Fibroblast of pulmonary artery (primary cell): ENCODE measurements at regions not wholly inside any gene's neighbourhood (a gene's known extent, or its start where the extent isn't known, plus 50 kb on each side); places are given as distances from the start of the nearest gene placed in this dataset.
"Not testable (repeated sequence)": the region's sequence is repeated elsewhere in the genome, so short reads cannot be mapped to it uniquely, and the experiment has no call there.

Experiments used
- DNase-seq: peaks from one replicate; pipeline ENCODE4 v3.0.0-alpha.2; 2010; ENCODE audit warnings: low read depth
- H3K4me3 ChIP-seq: replicated peaks from 2 replicates; pipeline ENCODE4 v1.5.1; 2011; ENCODE audit warnings: low read depth, mild to moderate bottlenecking, control low read depth, low read length, moderate library complexity
- TF ChIP-seq, protein P1 (sequence below): IDR thresholded peaks from 2 replicates; pipeline ENCODE4 v1.5.1; 2011; ENCODE audit warnings: mild to moderate bottlenecking, control low read depth, low read length, inconsistent platforms; ENCODE audit errors: missing control alignments

DNA sequence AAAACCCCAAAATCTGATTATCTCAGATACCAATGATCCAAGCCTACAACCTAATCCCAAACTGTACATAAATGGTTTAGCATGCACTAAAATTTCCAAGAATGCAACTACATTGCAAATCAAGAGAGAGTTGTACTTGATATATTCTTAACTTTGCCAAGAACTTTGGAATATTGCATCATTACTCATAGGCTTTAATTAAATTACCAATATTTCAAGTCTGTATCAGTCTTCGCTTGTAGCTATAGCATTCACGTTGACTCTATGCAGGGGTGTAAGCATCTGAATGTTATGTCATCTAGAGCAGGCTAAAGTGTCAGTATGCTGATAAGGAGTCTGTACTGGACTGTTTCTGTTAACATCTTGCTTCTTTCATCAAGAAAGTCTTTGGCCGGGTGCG is 56.3 kb downstream of the FOXI3 start:
- TF ChIP-seq, protein P1, sequence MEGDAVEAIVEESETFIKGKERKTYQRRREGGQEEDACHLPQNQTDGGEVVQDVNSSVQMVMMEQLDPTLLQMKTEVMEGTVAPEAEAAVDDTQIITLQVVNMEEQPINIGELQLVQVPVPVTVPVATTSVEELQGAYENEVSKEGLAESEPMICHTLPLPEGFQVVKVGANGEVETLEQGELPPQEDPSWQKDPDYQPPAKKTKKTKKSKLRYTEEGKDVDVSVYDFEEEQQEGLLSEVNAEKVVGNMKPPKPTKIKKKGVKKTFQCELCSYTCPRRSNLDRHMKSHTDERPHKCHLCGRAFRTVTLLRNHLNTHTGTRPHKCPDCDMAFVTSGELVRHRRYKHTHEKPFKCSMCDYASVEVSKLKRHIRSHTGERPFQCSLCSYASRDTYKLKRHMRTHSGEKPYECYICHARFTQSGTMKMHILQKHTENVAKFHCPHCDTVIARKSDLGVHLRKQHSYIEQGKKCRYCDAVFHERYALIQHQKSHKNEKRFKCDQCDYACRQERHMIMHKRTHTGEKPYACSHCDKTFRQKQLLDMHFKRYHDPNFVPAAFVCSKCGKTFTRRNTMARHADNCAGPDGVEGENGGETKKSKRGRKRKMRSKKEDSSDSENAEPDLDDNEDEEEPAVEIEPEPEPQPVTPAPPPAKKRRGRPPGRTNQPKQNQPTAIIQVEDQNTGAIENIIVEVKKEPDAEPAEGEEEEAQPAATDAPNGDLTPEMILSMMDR: no peak
- no peak overlapping the region for H3K4me3 ChIP-seq
- no peak for DNase-seq

DNA sequence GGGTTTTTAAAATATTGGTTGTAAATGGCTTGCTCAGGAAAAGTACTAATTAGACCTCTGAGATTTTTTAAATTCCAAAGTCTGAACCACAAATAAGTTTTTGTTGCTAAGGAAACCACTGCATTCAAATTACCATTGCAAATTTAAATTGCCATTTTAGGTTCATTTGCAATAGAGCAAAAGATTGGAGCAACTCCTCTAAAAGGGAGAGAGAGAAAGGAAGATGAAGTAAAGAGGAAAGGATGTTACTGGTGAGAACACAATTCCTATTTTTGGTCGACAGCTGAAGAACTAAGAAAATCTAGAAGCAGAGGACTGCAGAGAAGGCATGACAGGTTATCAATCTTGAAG is 74.9 kb downstream of the FOXI3 start:
- no peak overlapping the region for H3K4me3 ChIP-seq
- TF ChIP-seq, protein P1: no peak
- no peak for DNase-seq

DNA sequence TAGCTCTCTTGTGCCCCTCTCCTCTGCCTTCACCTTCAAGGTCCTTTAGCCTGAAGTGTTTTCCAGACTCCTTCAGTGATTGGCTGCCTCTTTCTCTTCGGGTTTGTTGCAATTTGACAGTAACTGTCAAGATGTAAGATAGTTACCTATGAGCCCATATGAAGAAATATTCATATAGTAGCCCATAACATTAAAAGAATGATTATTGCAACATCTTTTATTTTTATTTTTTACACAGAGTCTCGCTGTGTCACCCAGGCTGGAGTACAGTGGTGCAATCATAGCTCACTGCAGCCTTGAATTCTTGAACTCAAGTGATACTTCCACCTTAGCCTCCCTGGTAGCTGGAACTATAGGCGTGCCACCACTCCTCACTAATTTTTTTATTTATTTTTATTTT is 80.5 kb downstream of the FOXI3 start:
- DNase-seq: no peak
- no peak overlapping the region for H3K4me3 ChIP-seq
- TF ChIP-seq, protein P1: no peak

DNA sequence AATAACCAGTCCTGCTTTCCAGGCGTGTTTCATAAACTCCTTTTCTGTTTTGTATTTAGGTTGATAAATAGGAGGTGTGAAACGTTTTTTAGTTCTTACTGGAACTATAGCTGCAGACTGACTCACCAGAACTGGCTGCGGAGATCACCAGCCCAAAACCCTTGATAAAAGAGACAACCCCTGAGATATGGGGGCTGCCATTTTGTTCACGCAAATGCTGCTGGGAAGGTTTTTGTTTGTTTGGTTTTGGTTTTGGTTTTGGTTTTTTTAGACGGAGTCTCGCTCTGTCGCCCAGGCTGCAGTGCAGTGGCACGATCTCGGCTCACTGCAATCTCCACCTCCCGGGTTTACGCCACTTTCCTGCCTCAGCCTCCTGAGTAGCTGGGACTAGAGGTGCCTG is 87.1 kb downstream of the FOXI3 start:
- H3K4me3 ChIP-seq, DNase-seq: not testable (repeated sequence)

DNA sequence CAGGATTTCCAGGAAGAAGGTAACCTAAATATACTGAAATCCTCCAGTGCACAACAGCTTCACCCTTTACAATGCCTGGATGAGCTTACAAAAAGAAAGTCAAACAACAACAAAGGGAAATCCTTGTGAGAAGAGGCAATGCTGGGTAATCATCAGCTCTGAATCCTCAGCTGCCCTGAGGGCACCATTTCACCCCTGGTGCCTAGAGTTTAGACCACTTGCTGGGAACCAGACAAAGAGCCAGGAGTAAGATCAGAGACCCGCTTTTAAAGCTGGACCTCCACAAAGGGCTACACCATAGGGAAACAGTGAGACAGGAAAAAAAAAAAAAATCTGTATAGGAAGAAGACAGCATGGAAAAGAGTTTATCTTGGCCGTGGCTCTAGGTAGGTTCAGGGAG is 97.0 kb downstream of the FOXI3 start:
- DNase-seq: no peak
- TF ChIP-seq, protein P1: no peak

DNA sequence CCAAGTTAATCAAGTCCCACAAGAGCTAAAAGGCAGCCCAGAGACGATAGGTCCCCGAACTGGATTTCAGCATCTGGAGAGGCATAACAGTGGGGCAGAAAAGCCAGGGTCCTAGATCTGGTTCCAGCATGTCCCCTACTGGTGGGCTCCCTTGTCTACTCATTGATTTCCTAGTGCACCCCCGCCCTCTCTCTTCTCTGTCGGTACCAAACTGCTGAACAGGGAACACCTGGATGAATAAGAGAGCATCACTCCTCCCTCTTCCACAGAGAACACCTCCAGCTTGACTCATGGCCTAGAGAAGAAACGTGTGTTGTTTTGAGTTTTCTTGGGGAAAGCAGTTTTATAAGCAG is 101.3 kb downstream of the FOXI3 start:
- TF ChIP-seq, protein P1: no peak
- H3K4me3 ChIP-seq: no peak overlapping the region
- no peak for DNase-seq

More for the DNA sequence above, 97.0 kb downstream of the FOXI3 start:
- no peak overlapping the region for H3K4me3 ChIP-seq

DNA sequence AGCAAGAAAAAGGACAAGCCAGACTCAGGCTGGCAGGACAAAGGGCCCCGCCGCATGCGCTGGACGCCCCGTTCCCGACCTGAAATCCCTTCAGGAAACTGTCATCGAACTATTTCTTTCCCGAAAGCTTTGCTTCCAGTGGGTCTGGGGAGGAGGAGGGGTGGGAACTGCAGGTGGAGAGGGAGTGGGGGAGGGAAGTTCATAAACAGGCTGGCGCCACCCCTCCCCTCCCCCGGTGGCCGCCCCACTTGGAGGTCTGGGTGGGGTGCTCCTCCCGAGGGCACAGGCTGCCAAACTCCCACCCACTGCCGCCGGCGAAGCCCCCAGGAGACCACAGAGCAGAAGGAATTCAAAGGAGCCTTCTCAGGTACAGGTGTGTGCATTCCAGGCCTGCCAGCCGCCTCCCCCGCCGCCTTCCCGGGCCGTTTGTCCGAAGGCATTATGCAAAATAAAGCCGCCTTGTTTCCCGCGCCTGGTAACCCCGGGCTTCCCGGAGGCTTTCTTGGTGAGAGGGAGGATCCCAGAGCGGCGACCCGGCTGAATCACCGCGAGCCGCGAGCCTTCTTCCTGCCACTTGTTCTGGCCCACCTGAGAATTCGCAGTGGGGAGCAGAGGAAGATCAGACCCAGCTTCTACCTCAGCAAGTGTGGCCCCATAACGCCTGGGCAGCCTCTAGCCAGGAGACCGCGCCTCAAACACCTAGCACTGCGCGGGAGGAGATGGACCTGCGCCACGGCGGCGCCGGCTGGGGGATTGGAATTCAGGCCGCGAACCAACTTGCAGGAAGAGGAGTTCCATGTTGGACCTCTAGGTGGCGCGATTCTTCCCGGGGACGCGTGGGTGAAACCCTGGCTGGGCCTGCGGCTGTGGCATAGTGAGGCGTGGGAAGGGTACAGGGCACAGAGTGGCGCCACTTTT is 101.9 kb downstream of the FOXI3 start:
- peak; percentile 26 for DNase-seq
- no peak overlapping the region for H3K4me3 ChIP-seq
- TF ChIP-seq, protein P1: peak; percentile 53
